ENCODE measurements at regions not wholly inside any gene's neighbourhood (a gene's known extent, or its start where the extent isn't known, plus 50 kb on each side); places are given as distances from the start of the nearest gene placed in this dataset.

- H3K27ac ChIP-seq: no peak overlapping the region
Measured at GRCh38 chr18:5620289-5620688, 76.5 kb upstream of the EPB41L3 start.

GRCh38 chr18:5619376-5619775 is 75.6 kb upstream of the EPB41L3 start:
- TF ChIP-seq ZFX (IDR thresholded peaks at IDR 0.05; ENCODE audit: borderline replicate concordance): no peak
- TF ChIP-seq CTCF (IDR thresholded peaks at IDR 0.05): no peak
- H3K27ac ChIP-seq: no peak overlapping the region

More at GRCh38 chr18:5620289-5620688, 76.5 kb upstream of the EPB41L3 start:
- TF ChIP-seq ZFX (IDR thresholded peaks at IDR 0.05; ENCODE audit: borderline replicate concordance) (no peak), CTCF (IDR thresholded peaks at IDR 0.05) (no peak)

GRCh38 chr18:5618047-5618688 is 74.4 kb upstream of the EPB41L3 start:
- no peak for TF ChIP-seq ZFX (IDR thresholded peaks at IDR 0.05; ENCODE audit: borderline replicate concordance)
- no peak for TF ChIP-seq CTCF (IDR thresholded peaks at IDR 0.05)
- H3K27ac ChIP-seq: no peak overlapping the region

- TF ChIP-seq CTCF (IDR thresholded peaks at IDR 0.05): no peak
- TF ChIP-seq ZFX (IDR thresholded peaks at IDR 0.05; ENCODE audit: borderline replicate concordance): no peak
- H3K27ac ChIP-seq: no peak overlapping the region
Measured at GRCh38 chr18:5611221-5611620, 67.4 kb upstream of the EPB41L3 start.

- no peak for TF ChIP-seq ZFX (IDR thresholded peaks at IDR 0.05; ENCODE audit: borderline replicate concordance)
- TF ChIP-seq CTCF (IDR thresholded peaks at IDR 0.05): no peak
- H3K27ac ChIP-seq: no peak overlapping the region
Measured at GRCh38 chr18:5608846-5609245, 65.0 kb upstream of the EPB41L3 start.

- H3K27ac ChIP-seq: no peak overlapping the region
- no peak for TF ChIP-seq ZFX (IDR thresholded peaks at IDR 0.05; ENCODE audit: borderline replicate concordance)
- no peak for TF ChIP-seq CTCF (IDR thresholded peaks at IDR 0.05)
Measured at GRCh38 chr18:5606951-5607350, 63.2 kb upstream of the EPB41L3 start.

GRCh38 chr18:5604778-5605177 is 61.0 kb upstream of the EPB41L3 start:
- H3K27ac ChIP-seq: no peak overlapping the region
- no peak for TF ChIP-seq ZFX (IDR thresholded peaks at IDR 0.05; ENCODE audit: borderline replicate concordance)
- TF ChIP-seq CTCF (IDR thresholded peaks at IDR 0.05): no peak
